Kidney (tissue), 13 donors: ENCODE measurements at regions not wholly inside any gene's neighbourhood (a gene's known extent, or its start where the extent isn't known, plus 50 kb on each side); places are given as distances from the start of the nearest gene placed in this dataset.

Experiments
- DNase-seq, 5 donors: peaks; one replicate each; pipeline ENCODE4 v3.0.0-alpha.2; 2013 to 2020
- FAIRE-seq: peaks from 2 replicates; lab custom pipeline; 2012; peaks lifted over from hg19 to GRCh38; lab: Jason Lieb, UNC
- H3K27ac ChIP-seq, 2 donors: one replicate each; pipeline ENCODE4 v1.7.0; 2013; ENCODE audit warnings: low read depth in 2 of 2, low read length in 2 of 2, inconsistent platforms in 1 of 2
- H3K27me3 ChIP-seq: one replicate; pipeline ENCODE4 v1.7.1; 2013; ENCODE audit warnings: low read length, inconsistent platforms; ENCODE audit not compliant: control insufficient read depth, insufficient read depth
- H3K36me3 ChIP-seq, 3 donors: one replicate each; pipeline versions ENCODE4 v1.7.0 to v1.7.1; 2013; ENCODE audit warnings: low read length in 3 of 3, control low read depth in 1 of 3, inconsistent platforms in 1 of 3; ENCODE audit not compliant: insufficient read depth in 3 of 3, control insufficient read depth in 2 of 3
- H3K4me1 ChIP-seq, 3 donors: one replicate each; pipeline versions ENCODE4 v1.7.0 to v1.7.1; 2013; ENCODE audit warnings: low read length in 3 of 3, inconsistent platforms in 1 of 3, low read depth in 1 of 3; ENCODE audit not compliant: control insufficient read depth in 2 of 3, insufficient read depth in 2 of 3
- H3K4me3 ChIP-seq, 3 donors: one replicate each; pipeline versions ENCODE4 v1.7.0 to v1.8.1; 2013; ENCODE audit warnings: low read length in 3 of 3, control low read depth in 1 of 3, inconsistent platforms in 1 of 3
- H3K9ac ChIP-seq, 3 donors: one replicate each; pipeline versions ENCODE4 v1.7.0 to v1.7.1; 2013; ENCODE audit warnings: low read length in 3 of 3, control low read depth in 1 of 3, inconsistent platforms in 1 of 3
- H3K9me3 ChIP-seq, 3 donors: one replicate each; pipeline versions ENCODE4 v1.7.0 to v1.7.1; 2013; ENCODE audit warnings: low read length in 3 of 3, control low read depth in 1 of 3, inconsistent platforms in 1 of 3; ENCODE audit not compliant: control insufficient read depth in 2 of 3, insufficient read depth in 1 of 3
- intact Hi-C: fragments of 100-400 bp; cut with DNase I; formaldehyde crosslinking; loops from one replicate; pipeline ENCODE4 v1.11.1; 2022
- TF ChIP-seq, protein P1 (sequence below): IDR thresholded peaks from 3 replicates; pipeline ENCODE4 v1.5.1; 2012; ENCODE audit warnings: mild to moderate bottlenecking, moderate library complexity, borderline replicate concordance; ENCODE audit not compliant: insufficient read depth; ENCODE audit errors: extremely low read depth
- donor health status: control.
- donor health status: control.
- donor health status: control.
- donor health status: control.
- donor health status: control.
- donor health status: DM: yes; HTN: yes; CAD: no.
- donor health status: Normal renal cell carcinoma (clear cell type).

DNA sequence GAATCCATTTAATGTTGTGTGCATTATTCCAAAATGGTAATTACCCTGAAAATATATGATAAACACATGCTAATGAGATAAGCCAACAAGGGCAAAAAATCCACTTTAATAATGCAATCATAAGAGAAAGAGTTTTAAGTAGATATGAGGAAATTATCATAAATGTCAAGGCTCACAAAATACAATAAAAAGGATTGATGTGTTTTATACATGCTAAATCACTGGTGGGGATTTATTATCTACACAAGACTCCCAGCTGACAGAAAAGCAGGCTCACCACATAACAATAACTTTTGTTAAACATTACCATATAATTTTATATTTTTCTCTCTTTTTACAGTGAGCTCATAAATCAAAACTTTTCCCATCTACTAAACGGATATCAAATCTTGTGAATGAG is 306.2 kb upstream of the GRAMD2B start:
- H3K9ac ChIP-seq: no peak overlapping the region
- no peaks in the 10 kb centered on the region for H3K4me1 ChIP-seq
- FAIRE-seq (no peak), DNase-seq (no peak)
- no peak overlapping the region for H3K4me3 ChIP-seq
- intact Hi-C loops: no loop called here
- no peaks in the 10 kb centered on the region for H3K27me3 ChIP-seq
- H3K36me3 ChIP-seq: no peaks in the 10 kb centered on the region
- H3K9me3 ChIP-seq: peaks cover 0 to 8% (median 0%) of the 10 kb centered on the region in 3 donors
- TF ChIP-seq, protein P1, sequence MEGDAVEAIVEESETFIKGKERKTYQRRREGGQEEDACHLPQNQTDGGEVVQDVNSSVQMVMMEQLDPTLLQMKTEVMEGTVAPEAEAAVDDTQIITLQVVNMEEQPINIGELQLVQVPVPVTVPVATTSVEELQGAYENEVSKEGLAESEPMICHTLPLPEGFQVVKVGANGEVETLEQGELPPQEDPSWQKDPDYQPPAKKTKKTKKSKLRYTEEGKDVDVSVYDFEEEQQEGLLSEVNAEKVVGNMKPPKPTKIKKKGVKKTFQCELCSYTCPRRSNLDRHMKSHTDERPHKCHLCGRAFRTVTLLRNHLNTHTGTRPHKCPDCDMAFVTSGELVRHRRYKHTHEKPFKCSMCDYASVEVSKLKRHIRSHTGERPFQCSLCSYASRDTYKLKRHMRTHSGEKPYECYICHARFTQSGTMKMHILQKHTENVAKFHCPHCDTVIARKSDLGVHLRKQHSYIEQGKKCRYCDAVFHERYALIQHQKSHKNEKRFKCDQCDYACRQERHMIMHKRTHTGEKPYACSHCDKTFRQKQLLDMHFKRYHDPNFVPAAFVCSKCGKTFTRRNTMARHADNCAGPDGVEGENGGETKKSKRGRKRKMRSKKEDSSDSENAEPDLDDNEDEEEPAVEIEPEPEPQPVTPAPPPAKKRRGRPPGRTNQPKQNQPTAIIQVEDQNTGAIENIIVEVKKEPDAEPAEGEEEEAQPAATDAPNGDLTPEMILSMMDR: no peak
- H3K27ac ChIP-seq: no peak overlapping the region

DNA sequence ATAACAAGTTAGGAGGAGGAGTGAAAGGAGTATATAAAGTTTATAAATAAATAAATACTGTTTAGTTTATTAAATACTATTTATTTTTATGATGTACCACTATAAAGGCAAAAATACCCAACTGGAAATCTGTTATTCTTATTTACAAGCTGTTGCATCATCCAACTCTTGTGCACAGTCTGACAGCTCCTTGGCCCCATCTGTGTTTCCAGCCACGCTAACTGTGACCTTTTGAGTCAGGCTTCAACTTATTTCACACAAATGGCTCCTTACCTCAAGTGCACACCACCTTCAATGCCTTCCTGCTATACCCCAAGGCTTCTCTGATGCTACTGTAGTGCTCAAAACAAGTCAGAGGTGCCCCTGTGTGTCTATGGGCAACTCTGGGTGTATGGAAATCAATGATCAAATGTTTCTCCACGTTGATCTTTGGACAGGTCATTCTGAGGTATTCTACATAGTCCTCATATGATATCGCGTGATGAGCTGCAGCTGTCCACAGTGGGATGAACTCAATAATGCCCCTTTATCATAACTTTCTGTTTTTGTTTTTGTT is 303.2 kb upstream of the GRAMD2B start:
- Histone ChIP-seq H3K27ac (no peak overlapping the region), H3K9me3 (peaks cover 0 to 3% (median 0%) of the 10 kb centered on the region in 3 donors), H3K27me3 (no peaks in the 10 kb centered on the region), H3K4me1 (no peaks in the 10 kb centered on the region), H3K9ac (no peak overlapping the region), H3K4me3 (no peak overlapping the region), H3K36me3 (no peaks in the 10 kb centered on the region)
- TF ChIP-seq, protein P1: no peak
- DNase-seq (no peak), FAIRE-seq (no peak)
- intact Hi-C loops: no loop called here

DNA sequence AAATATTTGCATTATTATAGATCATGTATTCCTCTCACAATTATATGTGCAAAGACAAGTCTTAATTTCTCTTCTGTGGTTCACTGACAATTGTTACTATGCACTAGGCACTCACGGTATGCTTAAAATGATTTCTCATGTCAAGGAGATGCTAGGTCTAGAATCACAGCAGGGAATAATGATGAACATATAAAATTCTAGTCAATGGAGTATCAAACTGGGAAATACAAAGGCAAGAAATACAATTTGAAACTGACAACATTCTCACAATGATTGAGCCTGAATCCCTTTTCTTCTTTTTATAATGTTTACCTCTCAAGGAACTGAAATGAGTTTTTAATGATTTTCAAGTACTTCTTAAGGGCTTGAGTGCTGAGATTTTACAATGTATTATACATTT is 302.3 kb upstream of the GRAMD2B start:
- TF ChIP-seq, protein P1: no peak
- intact Hi-C loops: no loop called here
- H3K9ac ChIP-seq: no peak overlapping the region
- no peaks in the 10 kb centered on the region for H3K27me3 ChIP-seq
- no peaks in the 10 kb centered on the region for H3K9me3 ChIP-seq
- no peak overlapping the region for H3K27ac ChIP-seq
- H3K4me1 ChIP-seq: no peaks in the 10 kb centered on the region
- DNase-seq (no peak), FAIRE-seq (no peak)
- no peaks in the 10 kb centered on the region for H3K36me3 ChIP-seq
- H3K4me3 ChIP-seq: no peak overlapping the region

DNA sequence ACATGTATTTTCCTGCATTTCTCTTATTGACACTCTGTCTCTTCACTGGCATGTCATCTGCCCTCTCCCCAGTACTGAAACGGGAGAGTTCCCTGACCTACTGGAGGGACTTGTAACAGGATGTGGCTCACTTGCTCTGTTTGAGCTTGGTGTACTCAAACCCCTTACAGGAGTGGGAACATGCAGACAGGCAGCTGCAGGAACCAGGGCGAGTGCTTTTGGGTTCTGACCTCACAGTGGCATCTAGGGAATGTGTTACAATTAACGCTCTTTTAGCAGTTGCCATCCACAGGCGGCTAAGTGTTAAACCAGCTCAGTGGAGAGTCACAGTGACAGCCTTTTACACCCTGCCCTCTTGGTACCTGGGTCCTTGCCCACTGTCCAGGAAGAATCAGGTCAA is 300.3 kb upstream of the GRAMD2B start:
- Histone ChIP-seq H3K27ac (no peak overlapping the region), H3K27me3 (no peaks in the 10 kb centered on the region), H3K9ac (no peak overlapping the region), H3K4me1 (no peaks in the 10 kb centered on the region), H3K9me3 (no peaks in the 10 kb centered on the region), H3K36me3 (no peaks in the 10 kb centered on the region), H3K4me3 (no peak overlapping the region)
- DNase-seq (no peak), FAIRE-seq (no peak)
- TF ChIP-seq, protein P1: no peak
- intact Hi-C loops: no loop called here
